ENCODE measurements at regions not wholly inside any gene's neighbourhood (a gene's known extent, or its start where the extent isn't known, plus 50 kb on each side); places are given as distances from the start of the nearest gene placed in this dataset.
A peak's percentile ranks its signal among the peaks of the same experiment; 100 is the strongest.

- 22 to 100% (median 79%) methylated on average over 1 to 2 of the region's 2 CpGs; no CpG with 5 or more reads in 1 of the 10 experiments for WGBS, 10 experiments
- no peak overlapping the region for H3K4me3 ChIP-seq
- peaks cover 25 to 41% of the 10 kb centered on the region in 2 donors for H3K4me1 ChIP-seq (replicated peaks in 1 of 2)
- H3K27ac ChIP-seq, result no peak overlapping the region
- in situ Hi-C loops (cut with MboI; ENCODE audit: low pct_unique_long_range_greater_than_20kb in 2 of 9, low sequenced_read_pairs in 9 of 9, unreplicated experiment in 9 of 9), result no loop called here
- ATAC-seq (replicated peaks in 6 of 8), result no peak
Measured at GRCh38 chr11:133678191-133678590, 145.9 kb upstream of the OPCML start.

DNA sequence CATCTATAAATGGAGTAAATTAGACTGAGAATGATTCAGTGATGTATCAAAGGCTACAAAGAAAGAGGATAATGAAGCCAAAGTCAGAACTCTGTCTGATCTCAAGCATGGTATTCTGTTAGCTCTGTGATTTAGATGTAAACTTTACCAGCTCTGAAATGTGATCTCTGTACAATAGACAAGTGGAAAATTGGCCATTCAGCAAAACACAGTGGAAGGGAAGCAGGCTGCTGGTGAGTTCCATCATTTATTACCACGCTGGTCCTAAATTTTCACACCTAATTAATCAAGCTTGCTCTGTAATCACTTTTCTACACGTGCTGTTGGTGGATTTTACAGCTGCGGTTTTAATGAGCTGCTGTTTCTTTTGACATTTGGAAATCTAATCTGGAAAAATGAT lies 145.1 kb upstream of the OPCML start:
- in situ Hi-C loops (cut with MboI; ENCODE audit: low pct_unique_long_range_greater_than_20kb in 2 of 9, low sequenced_read_pairs in 9 of 9, unreplicated experiment in 9 of 9), result no loop called here
- no peak overlapping the region for H3K4me3 ChIP-seq
- peaks cover 25 to 38% of the 10 kb centered on the region in 2 donors for H3K4me1 ChIP-seq (replicated peaks in 1 of 2)
- WGBS, 10 experiments, result 7 to 67% (median 38%) methylated on average over 1 to 3 of the region's 3 CpGs; no CpG with 5 or more reads in 2 of the 10 experiments
- peak in 2 of 8 experiments; percentile 15 to 38 for ATAC-seq (replicated peaks in 6 of 8)
- no peak overlapping the region for H3K27ac ChIP-seq

DNA sequence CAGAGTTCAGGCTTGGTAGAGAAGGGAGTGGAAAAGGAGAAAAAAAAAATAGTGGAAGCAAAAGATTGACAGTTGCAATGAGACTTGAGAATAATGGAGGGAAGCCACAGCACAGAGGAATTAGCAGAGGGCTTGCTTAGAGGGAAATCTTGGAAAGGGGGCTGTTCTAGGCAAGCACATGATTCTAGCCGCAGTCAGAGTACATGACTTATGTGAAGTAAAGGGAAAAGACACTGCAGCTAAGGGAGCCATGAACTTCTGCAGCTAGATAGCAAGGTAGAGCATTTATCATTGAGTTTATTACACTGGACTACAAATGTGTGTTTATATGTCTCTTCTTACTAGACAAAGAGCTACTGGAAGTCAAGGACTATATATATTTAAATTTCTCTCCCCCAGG lies 144.0 kb upstream of the OPCML start:
- H3K4me3 ChIP-seq, result no peak overlapping the region
- WGBS, 10 experiments, result 0 to 100% (median 61%) methylated on average over 1 of the region's 1 CpG; no CpG with 5 or more reads in 4 of the 10 experiments
- H3K4me1 ChIP-seq (replicated peaks in 1 of 2), result peaks cover 16 to 32% of the 10 kb centered on the region in 2 donors
- in situ Hi-C loops (cut with MboI; ENCODE audit: low pct_unique_long_range_greater_than_20kb in 2 of 9, low sequenced_read_pairs in 9 of 9, unreplicated experiment in 9 of 9), result no loop called here
- ATAC-seq (replicated peaks in 6 of 8), result peak in 2 of 8 experiments; percentile 43 to 75
- H3K27ac ChIP-seq, result no peak overlapping the region

DNA sequence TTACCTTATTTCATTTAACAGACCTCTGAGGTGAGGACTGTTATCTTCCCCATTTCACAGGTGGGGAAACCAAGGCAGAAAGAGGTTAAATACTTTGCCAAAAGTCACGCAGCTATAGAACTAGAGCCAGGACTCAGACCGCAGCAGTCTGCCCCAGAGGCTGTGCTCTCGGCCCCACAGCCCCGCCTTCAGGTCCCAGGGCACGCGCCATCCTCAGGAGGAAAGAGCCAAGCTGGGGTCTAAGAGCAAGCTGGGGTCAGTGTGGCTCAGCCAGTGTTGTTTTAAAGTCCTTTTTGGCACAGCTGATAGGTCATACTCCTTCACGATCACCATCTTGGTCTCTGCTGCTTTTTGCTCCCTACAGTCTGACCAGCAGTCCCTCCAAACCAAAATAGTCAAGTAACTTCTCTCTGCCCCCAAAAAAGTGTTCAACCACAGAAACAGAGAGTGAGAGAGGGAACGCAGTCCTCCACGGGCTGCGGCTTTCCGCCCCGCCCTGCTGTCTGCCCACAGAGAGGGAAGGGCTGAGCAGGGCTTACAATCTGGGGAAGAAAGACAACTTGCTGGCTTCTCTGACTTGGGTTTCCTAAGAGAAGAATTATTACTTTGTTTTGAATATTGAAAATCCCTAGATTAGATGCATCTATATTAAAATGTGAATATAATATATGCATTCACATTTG lies 137.2 kb upstream of the OPCML start:
- peak in 1 of 8 experiments; percentile 76 for ATAC-seq (replicated peaks in 6 of 8)
- WGBS, 10 experiments, result 0 to 87% (median 73%) methylated on average over 1 to 6 of the region's 12 CpGs
- in situ Hi-C loops (cut with MboI; ENCODE audit: low pct_unique_long_range_greater_than_20kb in 2 of 9, low sequenced_read_pairs in 9 of 9, unreplicated experiment in 9 of 9), result no loop called here

GRCh38 chr11:133663135-133663985 lies 131.1 kb upstream of the OPCML start:
- H3K4me3 ChIP-seq, result no peak overlapping the region
- WGBS, 10 experiments, result 0 to 100% (median 90%) methylated on average over 2 to 10 of the region's 13 CpGs
- peaks cover 18 to 19% of the 10 kb centered on the region in 2 donors for H3K4me1 ChIP-seq (replicated peaks in 1 of 2)
- in situ Hi-C loops (cut with MboI; ENCODE audit: low pct_unique_long_range_greater_than_20kb in 2 of 9, low sequenced_read_pairs in 9 of 9, unreplicated experiment in 9 of 9), result no loop called here
- H3K27ac ChIP-seq, result no peak overlapping the region
- peak in 1 of 8 experiments; percentile 9 for ATAC-seq (replicated peaks in 6 of 8)

More for the DNA sequence above, 137.2 kb upstream of the OPCML start:
- H3K4me1 ChIP-seq (replicated peaks in 1 of 2), result peaks cover 0 to 12% of the 10 kb centered on the region in 2 donors
- no peak overlapping the region for H3K27ac ChIP-seq
- no peak overlapping the region for H3K4me3 ChIP-seq

DNA sequence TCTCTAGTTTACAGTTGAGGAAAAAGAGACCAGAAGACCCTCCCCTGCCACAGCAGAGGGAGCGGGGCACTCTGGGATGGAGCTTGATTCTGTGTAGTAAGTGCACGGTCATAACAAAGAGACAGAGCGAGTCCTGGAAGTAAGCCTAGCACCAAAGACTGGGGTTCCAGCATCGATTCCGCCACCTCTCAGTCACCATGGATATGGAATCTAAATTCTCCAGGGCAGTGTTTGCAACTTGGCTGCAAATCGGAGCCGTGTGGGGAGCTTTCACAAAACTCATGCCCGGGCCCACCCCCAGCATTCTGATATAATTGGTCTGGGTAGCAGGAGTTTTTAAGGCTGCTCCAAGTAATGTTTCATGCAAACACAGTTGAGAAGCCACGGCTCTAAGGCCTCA lies 129.5 kb upstream of the OPCML start:
- peak in 1 of 8 experiments; percentile 92 for ATAC-seq (replicated peaks in 6 of 8)
- H3K4me1 ChIP-seq (replicated peaks in 1 of 2), result peaks cover 18 to 19% of the 10 kb centered on the region in 2 donors
- in situ Hi-C loops (cut with MboI; ENCODE audit: low pct_unique_long_range_greater_than_20kb in 2 of 9, low sequenced_read_pairs in 9 of 9, unreplicated experiment in 9 of 9), result no loop called here
- H3K27ac ChIP-seq, result no peak overlapping the region
- 17 to 100% (median 63%) methylated on average over 1 to 6 of the region's 9 CpGs; no CpG with 5 or more reads in 3 of the 10 experiments for WGBS, 10 experiments
- no peak overlapping the region for H3K4me3 ChIP-seq

DNA sequence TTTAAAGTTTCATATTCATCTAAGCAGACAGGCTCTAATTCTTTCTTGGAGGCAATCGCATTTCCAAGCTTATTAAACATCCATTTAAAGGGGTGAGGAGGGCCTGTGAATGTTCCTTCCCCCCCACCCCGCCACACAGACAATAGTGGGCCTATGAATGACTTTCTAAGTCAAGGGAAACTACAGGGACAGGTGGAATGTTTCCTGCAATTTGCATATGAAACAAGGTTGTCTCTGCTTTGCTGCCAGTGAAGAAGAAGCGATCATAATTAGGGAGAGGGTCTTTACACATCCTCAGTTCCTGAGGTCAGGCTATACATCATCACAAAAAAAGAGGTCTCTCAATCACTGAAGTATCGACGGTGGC lies 127.9 kb upstream of the OPCML start:
- H3K4me3 ChIP-seq, result no peak overlapping the region
- no peak overlapping the region for H3K27ac ChIP-seq
- 0 to 50% (median 10%) methylated on average over 1 to 4 of the region's 5 CpGs; no CpG with 5 or more reads in 3 of the 10 experiments for WGBS, 10 experiments
- H3K4me1 ChIP-seq (replicated peaks in 1 of 2), result peaks cover 21 to 24% of the 10 kb centered on the region in 2 donors
- in situ Hi-C loops (cut with MboI; ENCODE audit: low pct_unique_long_range_greater_than_20kb in 2 of 9, low sequenced_read_pairs in 9 of 9, unreplicated experiment in 9 of 9), result no loop called here
- no peak for ATAC-seq (replicated peaks in 6 of 8)

- no peak overlapping the region for H3K27ac ChIP-seq
- in situ Hi-C loops (cut with MboI; ENCODE audit: low pct_unique_long_range_greater_than_20kb in 2 of 9, low sequenced_read_pairs in 9 of 9, unreplicated experiment in 9 of 9), result no loop called here
- H3K4me3 ChIP-seq, result no peak overlapping the region
- peaks cover 26 to 29% of the 10 kb centered on the region in 2 donors for H3K4me1 ChIP-seq (replicated peaks in 1 of 2)
- peak in 5 of 8 experiments; percentile 43 to 80 (median 77) for ATAC-seq (replicated peaks in 6 of 8)
- WGBS, 10 experiments, result 2 to 62% (median 47%) methylated on average over 3 to 8 of the region's 8 CpGs; no CpG with 5 or more reads in 1 of the 10 experiments
Measured at GRCh38 chr11:133659538-133660201, 127.4 kb upstream of the OPCML start.

DNA sequence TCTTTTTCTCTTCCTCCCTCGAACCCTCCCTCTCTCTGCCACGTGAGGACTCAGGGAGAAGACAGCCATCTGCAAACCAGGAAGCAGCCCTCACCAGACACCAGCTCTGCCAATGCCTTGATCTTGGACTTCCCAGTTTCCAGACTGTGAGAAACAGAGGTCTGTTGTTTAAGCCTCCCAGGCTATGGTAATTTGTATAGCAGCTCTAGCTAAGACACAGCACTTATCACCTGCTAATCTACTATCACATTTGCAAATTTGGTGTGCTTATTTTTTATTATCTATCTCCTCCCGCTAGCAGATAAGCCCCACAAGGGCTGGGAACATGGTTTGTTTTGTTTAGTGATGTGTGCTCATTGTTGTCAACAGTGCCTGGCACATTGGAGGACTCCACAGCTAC lies 124.8 kb upstream of the OPCML start:
- Histone ChIP-seq H3K27ac (no peak overlapping the region), H3K4me1 (replicated peaks in 1 of 2) (peaks cover 32 to 36% of the 10 kb centered on the region in 2 donors), H3K4me3 (no peak overlapping the region)
- ATAC-seq (replicated peaks in 6 of 8), result peak in 1 of 8 experiments; percentile 72
- WGBS, 10 experiments, result 0 to 93% (median 36%) methylated on average over 1 to 3 of the region's 3 CpGs; no CpG with 5 or more reads in 4 of the 10 experiments
- in situ Hi-C loops (cut with MboI; ENCODE audit: low pct_unique_long_range_greater_than_20kb in 2 of 9, low sequenced_read_pairs in 9 of 9, unreplicated experiment in 9 of 9), result no loop called here

- 0 to 93% (median 63%) methylated on average over 2 to 6 of the region's 13 CpGs; no CpG with 5 or more reads in 6 of the 10 experiments for WGBS, 10 experiments
- peaks cover 32 to 36% of the 10 kb centered on the region in 2 donors for H3K4me1 ChIP-seq (replicated peaks in 1 of 2)
- ATAC-seq (replicated peaks in 6 of 8), result no peak
- H3K27ac ChIP-seq, result no peak overlapping the region
- in situ Hi-C loops (cut with MboI; ENCODE audit: low pct_unique_long_range_greater_than_20kb in 2 of 9, low sequenced_read_pairs in 9 of 9, unreplicated experiment in 9 of 9), result no loop called here
- no peak overlapping the region for H3K4me3 ChIP-seq
Measured at GRCh38 chr11:133656082-133656635, 123.9 kb upstream of the OPCML start.

DNA sequence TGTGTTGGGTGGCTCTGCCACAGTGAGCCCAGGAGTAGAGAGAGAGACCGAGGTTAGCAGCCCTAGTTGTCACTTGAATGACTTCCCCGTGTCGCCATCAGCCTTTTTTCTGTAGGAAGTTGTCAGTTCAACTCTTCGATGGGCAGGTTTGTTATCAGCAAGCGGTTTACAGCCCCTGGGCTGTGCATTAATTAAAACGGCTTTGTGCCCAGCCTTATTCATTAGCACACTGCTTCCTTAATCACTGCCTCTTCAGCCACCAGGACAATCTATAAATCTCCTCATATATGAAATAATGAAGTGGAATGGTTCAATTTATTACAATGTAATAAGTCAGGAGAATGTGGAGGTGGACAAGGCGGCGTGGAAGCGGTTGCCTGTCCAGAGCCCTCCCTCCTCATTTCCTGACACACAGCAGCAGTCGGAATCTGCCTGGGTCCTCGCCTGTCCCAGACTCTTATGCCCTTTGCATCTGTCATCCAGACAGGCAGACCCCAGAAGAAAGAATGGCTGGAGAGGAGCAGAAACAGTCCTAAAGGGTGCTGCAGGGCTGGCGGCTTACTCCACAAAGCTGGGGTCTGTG lies 122.4 kb upstream of the OPCML start:
- Histone ChIP-seq H3K27ac (no peak overlapping the region), H3K4me3 (no peak overlapping the region), H3K4me1 (replicated peaks in 1 of 2) (peaks cover 18 to 30% of the 10 kb centered on the region in 2 donors)
- in situ Hi-C loops (cut with MboI; ENCODE audit: low pct_unique_long_range_greater_than_20kb in 2 of 9, low sequenced_read_pairs in 9 of 9, unreplicated experiment in 9 of 9), result no loop called here
- whole genome bisulfite sequencing, 10 experiments, result 0 to 100% (median 50%) methylated on average over 1 to 10 of the region's 12 CpGs; no CpG with 5 or more reads in 1 of the 10 experiments
- peak in 5 of 8 experiments; percentile 72 to 85 (median 82) for ATAC-seq (replicated peaks in 6 of 8)

DNA sequence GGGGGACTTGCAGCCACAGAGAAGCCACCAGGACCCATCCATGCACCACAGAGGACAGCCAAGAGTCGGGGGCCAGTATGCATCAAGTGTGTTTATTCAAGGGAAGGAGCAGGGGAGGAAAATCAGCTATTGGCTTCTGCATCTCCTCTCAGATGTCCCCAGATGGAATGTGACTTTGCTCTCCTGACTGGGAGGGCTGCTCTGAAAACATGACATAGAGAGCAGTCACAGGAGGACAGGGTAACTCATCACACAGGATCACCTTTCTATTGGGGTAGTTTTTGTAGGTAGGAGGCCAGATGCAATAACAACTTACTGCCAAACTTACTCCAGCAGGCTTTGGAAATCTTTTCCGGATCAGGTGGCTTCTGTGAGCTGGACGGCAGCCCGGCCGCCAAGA lies 121.0 kb upstream of the OPCML start:
- in situ Hi-C loops (cut with MboI; ENCODE audit: low pct_unique_long_range_greater_than_20kb in 2 of 9, low sequenced_read_pairs in 9 of 9, unreplicated experiment in 9 of 9), result no loop called here
- no peak for ATAC-seq (replicated peaks in 6 of 8)
- Histone ChIP-seq H3K4me1 (replicated peaks in 1 of 2) (peaks cover 25 to 36% of the 10 kb centered on the region in 2 donors), H3K4me3 (no peak overlapping the region), H3K27ac (no peak overlapping the region)
- WGBS, 10 experiments, result 20 to 94% (median 76%) methylated on average over 1 to 5 of the region's 5 CpGs; no CpG with 5 or more reads in 4 of the 10 experiments

All from motor neuron (in vitro differentiated cells).